Activated gamma-delta T cell (primary cell): ENCODE measurements at regions not wholly inside any gene's neighbourhood (a gene's known extent, or its start where the extent isn't known, plus 50 kb on each side); places are given as distances from the start of the nearest gene placed in this dataset.

ENCODE experiments used
- DNase-seq: peaks from one replicate; lab custom pipeline; 2025; lab: John Stamatoyannopoulos, UW

DNA sequence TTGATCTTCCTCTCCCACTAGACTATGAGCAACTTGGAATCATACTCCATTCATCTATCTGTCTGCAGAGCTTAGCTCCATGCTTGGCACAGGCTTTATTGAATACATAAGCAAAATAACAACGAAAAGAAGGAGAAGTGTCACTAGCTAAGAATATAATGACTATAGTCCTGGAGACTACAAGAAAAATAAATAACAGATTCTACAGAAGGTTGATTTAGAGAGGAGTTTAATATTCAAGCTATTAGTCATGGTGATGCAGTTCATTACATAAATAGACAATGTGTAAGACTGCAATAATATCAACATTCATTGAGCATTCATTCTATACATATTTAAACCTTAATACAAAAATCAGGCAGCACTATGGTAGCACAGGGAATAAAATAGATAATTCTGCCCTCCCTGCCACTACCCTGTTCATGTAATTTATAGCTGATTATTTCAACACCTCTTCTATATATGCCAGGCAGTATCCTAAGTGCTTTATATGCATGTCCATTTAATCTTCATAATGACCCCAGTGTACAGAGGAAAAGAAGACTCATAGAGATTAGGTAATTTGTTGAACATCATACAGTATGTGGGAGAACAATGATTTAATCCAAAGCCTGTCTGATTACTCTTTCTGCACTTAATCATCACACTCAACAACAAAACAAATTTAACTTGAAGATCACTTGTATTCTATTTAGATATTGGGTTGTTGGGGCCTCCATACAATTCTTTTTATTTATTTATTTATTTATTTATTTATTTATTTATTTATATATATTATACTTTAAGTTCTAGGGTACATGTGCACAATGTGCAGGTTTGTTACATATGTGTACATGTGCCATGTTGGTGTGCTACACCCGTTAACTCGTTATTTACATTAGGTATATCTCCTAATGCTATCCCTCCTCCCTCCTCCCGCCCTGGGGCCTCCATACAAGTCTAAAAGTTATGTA lies 165.3 kb downstream of the RNF152 start:
- DNase-seq = no peak

DNA sequence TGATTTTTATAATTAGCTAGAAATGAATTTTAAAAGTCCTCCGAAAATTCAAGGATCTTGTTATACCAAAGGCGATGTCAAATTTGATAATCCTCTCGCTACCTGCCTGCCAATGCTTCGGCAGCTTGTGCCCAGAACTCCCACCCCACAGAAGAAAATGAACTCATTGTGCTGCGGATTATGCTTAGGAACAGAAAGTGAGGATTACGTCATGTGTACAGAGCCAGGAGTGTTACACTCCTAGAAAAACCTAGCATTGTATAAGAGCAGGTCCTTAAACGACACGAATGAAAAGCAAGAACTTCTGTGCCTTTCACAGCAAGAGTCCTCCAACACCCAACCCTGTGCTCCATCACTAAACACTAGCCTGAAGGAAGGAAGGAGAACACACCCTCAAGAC lies 168.3 kb downstream of the RNF152 start:
- DNase-seq = no peak

DNA sequence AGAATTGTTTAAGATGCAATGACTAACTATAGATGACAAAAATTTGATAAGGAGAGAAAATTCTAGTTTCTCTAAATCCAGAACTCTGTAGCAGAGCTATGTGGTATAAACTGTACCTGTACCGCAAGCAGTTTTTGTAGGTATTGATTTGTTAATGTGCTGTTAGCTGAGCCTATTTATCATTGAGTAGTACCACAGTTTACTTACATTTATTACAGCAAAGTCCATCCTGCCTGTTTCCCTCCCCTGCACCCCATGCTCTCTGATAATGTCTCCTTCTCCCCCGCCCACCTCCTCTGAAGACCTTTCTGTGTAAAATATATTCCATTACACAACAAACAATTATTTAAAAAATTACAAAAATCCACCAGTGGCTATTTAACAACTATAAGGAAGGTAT lies 170.6 kb downstream of the RNF152 start:
- DNase-seq = no peak

DNA sequence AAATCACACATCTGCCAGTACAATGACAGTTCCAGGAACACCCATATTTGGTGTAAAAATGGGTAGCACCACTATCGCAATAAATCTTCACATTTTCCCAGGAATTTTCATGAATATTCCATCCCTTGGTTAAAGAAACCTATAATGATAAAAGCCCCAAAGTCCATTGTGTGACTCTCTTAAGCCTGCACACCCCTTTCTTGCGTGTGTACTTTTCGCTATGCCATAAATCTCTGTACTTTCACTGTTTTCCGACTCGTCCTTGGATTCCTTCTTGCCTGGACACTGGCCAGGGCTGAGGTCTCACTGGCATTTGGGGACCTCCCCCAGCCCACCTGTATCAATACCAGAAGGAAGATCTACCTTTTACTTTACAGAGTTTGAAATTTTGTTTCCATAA lies 172.3 kb downstream of the RNF152 start:
- no peak for DNase-seq

DNA sequence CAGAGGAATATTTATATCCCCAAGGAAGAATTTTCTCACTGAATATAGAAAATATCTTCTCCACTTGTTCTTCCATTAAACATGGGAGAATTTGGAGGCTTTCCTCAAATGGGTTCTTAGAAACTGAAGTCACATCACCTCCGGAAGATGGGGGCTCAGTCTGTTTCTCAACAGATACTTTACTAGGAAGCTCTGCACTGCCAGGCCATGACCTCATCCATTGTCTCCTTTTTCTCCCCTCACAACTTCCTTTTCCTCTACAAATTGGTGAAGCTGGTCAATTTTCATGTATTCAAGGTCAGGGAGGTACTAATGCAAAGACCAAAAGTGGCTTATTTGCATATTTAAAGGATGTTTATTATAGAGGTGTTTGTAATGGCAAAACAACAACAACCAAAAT lies 173.1 kb downstream of the RNF152 start:
- no peak for DNase-seq

DNA sequence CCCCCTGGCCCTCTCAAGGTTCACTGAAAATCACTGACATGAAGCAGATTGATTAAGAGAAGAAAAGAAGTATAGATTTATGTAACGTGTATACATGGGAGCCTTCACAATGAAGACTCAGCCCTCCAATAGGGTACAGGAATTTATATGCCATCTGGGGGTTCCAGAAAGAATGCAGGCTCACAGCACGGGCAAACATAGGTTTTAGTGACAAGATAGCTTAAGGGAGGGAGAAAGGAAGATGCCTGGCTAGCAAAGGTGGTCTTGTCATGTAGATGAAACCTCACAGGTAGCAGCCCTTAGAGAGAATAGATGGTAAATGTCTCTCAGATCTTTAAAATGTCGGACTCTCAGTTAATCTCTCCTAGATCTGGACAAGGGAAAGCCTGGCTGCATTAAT lies 173.9 kb downstream of the RNF152 start:
- no peak for DNase-seq

DNA sequence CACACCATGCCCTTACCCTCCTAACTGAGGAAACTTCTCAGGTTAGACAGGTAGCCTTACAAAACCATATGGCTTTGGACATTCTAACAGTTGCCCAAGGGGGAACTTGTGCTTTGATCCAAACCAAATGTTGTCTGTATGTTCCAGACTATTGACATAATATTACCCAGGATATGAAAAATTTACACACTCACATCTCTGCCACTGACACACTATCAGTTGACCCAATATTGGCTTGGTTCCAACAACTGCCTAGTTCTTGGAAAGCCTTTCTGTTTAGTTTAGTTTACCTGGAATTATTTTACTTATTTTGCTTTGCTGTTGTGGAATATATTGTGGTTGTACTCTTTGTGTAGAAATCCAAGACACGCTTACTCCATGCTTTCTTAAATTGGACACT lies 178.4 kb downstream of the RNF152 start:
- DNase-seq = no peak

DNA sequence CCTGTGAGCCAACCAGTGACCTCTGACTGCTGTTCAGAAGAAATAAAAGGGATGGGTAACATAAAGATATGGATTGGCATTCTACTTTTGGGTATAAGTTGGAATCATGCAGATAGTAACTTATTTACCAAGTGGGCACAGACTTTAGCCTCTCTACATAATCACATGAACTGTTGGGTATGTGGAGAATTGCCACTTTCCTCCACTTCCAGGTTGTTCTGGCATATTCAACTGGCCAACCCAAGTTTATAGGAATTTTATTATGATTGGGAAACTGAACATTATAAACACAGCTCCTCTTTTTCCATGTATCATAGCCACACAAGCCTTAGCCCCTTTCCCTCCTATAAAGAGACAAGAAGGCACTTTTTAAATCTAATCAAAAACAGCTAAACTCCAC lies 179.3 kb downstream of the RNF152 start:
- DNase-seq = no peak

DNA sequence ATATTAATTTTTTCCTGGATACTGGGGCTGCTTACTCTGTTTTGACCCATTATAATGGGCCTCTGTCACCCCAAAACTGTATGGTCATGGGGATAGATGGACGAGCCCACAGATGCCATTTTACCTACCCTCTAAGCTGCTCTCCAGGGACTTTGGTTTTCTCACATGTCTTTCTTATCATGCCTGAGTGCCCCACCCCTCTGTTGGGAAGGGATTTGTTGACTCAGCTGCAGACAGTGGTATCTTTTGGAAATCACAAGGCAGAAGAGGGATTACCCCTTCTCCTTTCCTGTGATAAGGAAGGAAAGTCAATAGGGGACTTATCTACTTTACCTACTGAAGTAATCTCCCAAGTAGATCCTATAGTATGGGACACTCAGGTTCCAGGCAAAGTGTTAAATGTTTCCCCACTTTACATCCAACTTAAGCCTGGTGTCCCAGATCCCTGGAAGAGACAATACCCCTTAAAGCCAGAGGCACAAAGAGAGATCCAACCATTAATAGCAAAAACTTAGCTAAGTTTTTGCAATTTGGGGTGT lies 182.7 kb downstream of the RNF152 start:
- no peak for DNase-seq

DNA sequence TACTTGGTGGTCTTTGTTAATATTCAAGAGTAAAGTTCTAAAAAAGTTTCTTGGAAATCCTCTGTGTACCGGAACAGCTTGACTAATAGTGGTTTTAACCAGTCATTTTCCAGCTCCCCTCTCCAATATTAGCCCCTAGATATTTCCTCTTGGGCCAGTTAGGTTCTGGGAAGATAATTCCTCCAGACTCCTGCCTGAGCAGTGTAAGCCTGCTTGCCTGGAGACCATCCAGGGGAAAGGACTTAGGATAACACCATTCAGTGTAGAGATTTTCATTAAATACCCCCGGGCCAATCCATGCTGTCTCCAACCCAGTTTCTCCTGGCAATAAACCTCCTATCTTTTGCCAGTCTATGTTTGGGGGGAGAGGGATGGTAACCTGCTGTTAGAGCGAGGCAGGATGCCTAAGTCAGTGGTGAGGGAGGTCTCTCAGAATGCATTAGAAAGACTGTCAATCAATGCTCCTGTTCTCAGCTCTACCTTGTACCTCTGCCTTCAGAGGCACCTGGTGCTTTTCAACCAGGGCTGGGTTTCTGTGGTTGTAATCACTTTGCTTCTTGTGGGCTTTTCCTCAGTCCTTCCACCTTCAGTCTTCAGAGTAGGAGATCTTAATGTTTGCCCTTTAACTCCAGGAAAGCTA lies 186.4 kb downstream of the RNF152 start:
- DNase-seq = no peak

DNA sequence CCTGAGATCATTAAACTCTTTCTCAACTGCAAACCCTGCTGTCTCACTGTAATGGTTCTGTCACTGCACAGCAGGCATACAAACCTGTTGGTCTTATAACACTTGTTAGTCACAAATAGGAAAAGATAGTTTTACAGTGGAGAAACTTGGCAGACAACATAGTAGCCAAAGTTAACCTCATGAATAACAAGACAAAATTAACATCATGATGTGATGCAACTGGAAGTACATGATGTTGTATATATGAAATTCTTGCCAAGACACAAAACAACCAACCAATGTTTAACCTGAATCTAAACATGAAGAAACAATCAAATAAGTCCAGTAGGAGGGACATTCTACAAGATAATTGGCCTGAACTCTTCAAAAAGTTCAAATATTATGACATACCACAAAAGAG lies 189.3 kb downstream of the RNF152 start:
- no peak for DNase-seq

DNA sequence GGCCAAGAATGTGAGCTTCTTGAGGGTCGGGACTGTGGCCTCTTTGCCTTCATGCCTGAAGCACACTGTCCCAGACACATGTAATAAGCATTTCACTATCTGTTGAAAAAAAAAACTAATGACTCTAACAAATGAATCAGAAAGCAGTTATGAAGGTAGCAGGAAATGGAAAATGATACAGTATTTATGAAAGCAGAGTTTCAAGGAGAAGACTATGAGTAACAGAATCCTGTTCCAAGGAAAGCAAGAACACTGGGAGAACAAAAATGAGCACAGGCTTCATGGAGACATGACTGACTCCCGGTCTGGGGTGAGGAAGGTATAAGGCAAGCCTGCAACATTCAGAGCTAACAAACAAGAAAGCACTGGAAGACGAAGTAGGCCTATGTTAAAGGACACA lies 190.8 kb downstream of the RNF152 start:
- DNase-seq = no peak

DNA sequence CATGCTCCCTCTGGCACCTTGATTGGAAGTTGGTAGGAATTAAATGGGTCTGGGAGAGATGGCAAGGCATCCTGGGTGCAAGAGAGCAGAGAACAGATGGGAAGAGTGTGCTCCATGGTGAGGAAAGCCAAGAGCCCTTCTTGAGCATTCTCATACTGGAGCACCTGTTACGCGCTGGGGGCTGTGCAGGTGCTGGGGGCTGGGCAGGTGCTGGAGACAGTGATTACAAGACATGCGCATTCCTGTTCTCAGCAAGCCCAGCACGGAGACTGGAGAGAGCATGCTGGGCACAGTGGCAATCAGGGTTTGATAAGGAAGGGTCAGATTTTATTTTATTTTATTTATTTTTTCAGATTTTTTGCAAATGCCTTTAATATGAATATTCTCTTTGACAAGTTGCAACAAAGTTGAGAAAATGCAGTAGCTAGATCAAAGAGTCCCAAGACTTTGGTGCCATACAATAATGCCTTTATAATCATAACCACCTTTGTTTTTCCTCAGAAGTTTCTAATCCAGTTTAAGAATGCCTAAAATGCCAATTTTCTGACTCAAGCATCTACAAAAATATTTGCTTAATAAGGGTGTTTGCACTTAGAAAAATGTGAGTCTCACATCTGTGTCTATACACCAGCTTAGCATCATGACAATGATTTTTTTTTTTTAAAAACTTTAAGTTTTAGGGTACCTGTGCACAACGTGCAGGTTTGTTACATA lies 193.3 kb downstream of the RNF152 start:
- no peak for DNase-seq

DNA sequence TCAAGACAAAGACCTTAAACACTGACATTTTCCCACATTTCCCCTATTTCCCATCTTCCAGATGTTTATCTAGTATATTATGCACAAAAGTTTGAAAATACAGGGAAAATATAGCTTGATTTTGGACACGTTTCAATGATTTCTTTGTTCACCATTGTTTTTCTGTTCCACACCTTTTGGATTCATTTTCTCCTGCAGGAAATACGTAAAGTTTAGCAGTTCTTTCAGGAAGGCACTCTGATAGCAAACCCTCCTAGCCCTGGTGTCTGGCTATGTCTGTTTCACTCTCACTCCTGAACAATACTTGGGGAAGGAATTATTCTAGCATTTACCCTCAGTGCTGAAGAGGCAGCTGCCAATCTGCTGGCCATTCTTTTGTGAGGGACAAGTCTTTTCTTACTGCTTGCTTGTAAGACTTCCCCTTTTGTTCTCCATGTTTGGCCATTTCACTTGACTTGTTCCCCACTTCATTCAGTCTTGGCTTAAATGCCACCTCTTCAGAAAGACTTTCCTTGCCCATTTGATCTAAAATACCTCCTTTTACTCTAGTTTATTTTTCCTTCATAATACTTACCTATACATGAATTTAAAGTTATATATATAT lies 195.4 kb downstream of the RNF152 start:
- no peak for DNase-seq

DNA sequence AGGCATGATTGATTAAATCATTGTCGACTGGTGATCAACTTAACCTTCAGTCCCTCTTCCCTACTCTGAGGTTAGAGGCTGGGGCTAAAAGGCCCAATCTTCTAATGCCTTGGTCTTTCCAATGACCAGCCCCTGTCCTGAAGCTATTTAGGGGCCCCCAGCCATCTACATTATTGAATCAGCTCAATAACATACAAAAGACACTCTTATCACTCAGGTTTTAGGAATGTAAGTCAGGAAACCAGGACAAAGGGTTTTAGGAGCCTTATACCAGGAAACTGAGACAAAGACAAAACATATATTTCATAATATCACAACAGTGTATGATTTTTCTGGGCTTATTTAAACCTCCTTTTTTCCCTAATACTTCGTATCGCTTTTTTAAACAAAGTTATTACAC lies 198.6 kb downstream of the RNF152 start:
- no peak for DNase-seq

DNA sequence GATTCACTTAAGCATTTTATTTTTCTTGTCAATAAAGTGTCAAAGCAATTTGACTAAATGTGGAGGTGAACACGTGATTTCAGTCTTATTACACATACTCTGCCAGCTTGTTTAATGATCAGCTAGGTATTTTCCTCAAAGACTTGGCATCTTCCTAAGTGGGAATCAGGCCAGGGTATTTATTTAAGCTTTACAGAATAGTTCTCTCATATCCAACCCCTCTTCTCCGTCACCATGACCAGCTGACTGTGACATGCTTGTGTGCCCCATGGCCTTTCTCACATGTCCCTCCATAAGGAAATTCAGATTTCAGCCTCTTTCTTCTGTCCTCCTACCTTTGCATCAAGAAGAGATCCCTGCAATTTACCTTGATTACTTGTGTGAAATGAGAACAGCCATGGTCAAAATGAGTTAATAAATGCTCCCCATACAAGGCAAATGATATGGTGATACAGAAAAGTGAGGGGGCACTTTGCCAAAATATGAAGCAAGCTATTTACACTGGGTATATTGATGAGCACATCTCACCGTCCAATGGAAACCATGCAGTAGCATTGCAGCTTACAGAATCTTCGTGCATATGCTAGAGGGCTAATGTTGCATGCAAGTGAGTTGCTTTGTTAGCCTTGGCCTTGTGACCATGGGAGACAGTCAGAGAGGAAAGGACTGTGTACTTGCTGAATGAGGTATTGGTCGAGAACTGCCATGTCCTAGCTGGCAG lies 202.2 kb downstream of the RNF152 start:
- DNase-seq = no peak

DNA sequence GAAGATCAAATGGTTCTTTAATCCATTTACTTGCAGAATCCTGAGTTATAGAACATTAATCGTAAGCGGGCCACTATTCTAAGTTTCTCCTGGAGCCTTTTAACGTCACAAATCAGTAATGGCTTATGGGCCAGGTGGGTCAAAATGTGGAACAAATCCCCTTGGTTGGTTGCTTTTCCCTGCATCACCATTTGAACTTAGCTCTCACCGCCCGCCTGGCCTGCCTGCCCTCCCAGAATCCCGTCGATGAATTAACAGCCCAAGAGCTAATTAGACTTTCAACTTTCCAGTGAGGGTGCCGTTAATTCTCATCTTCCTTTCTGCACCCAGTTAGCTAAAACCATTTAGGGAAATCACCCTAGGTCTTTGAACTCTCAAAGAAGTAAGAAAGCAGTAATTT lies 205.5 kb downstream of the RNF152 start:
- DNase-seq = no peak

DNA sequence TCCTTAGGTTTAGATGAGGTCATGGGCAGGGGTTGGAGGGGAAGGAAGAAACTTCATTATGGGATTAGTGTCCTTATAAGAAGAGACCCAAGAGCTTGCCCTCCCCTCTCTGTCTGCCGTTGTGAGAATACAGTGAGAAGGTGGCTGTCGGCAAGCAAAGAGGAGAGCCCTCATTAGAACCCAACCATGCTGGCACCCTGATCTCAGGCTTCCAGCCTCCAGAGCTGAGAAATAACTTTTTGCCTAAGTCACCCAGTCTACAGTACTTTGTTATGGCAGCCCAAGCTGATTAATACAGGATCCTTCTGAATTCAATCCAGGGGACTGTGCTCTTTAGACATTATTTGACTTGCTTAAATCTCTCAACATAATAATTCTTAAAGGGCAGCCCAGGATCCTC lies 209.0 kb downstream of the RNF152 start:
- DNase-seq = no peak

DNA sequence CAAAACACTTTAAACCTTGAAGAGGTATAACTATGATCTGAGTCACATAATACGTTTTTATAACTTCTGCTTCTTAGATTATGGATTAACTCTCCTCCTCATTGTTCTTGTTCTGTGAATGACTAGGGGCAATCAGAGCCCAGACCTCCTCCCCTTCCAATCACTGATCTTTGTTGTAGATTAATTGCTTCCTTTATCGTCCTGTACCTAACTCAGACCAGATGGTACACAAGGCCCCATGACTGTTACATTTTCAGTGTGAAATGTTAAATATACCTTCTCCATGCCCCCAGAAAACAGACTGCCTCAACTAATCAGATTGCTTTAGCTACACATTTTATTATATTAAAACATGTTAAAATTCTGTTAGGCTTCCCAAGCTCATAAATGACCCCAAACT lies 211.7 kb downstream of the RNF152 start:
- no peak for DNase-seq

DNA sequence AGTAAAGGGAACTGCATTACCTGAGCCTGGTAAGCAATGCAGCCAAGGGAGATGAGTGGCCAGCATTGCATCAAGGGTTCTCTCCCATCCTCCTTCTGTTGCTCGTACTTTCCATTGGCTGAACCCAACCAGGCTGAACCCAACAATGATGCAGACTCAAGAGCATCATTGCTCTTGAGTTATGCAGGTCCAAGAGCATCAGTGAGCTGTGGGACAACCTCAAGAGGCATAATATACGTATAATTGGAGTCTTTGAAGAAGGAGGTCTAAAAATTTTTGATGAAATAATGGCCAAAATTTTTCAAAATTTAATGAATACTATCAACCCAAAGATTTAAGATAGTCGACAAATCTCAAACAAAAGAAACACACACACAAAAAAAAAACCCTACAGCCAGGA lies 213.0 kb downstream of the RNF152 start:
- no peak for DNase-seq

DNA sequence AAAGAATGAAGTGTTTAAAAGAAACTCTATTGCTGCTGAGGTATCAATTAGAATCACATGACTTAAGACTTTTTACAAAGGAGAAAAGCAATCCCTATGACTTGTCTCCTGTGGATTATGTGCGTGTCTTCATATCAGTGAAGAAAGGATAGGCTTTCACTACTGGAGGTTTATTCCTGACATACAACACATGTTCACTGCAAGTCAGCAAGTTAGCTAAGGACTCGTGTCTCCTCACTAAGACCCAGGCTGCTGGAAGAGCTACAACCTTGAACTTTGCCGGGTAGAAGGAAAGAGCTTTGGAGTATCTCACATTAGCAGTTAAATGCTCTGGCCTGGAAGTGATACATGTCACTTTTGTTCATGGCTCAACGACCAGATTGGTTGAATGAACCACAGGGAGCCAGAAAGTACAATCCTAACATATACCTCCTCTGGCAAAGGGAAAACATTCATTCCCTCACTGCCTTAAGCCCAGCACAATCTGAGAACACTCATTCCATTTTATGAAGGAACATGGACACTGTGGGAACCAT lies 215.3 kb downstream of the RNF152 start:
- no peak for DNase-seq
